ENCODE measurements at regions not wholly inside any gene's neighbourhood (a gene's known extent, or its start where the extent isn't known, plus 50 kb on each side); places are given as distances from the start of the nearest gene placed in this dataset.
A peak's percentile ranks its signal among the peaks of the same experiment; 100 is the strongest.

DNA sequence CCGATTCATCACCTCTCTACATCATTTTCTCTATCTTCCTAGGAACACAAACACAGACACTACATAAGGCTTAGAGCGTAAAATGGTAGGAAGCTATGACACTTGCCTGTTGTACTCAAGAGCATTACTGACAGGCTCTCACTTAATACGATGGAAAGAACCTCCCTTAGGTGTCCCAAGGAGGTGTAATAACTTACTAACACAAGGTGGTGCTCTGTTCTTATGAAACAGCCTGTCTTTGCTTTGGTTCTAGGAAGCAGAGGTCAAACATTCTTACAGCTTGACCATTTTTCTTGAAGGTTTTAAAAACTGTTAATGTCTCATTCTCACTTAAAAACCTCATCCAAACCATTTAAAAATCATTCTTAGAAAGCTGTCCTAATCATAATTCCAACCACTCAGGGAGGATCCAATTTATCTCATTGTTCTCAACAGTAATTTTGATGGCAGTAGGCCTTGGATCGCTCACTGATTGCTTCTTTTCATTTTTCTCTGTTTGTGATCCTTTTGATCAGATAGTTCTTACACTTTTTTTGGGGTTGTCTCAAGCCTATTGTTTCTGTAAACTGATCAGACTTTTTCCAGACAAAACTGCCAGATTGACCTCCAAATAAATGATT, 317.8 kb upstream of the AGTR1 start:
- DNase-seq (ENCODE audit: low read depth), result peak; percentile 54

DNA sequence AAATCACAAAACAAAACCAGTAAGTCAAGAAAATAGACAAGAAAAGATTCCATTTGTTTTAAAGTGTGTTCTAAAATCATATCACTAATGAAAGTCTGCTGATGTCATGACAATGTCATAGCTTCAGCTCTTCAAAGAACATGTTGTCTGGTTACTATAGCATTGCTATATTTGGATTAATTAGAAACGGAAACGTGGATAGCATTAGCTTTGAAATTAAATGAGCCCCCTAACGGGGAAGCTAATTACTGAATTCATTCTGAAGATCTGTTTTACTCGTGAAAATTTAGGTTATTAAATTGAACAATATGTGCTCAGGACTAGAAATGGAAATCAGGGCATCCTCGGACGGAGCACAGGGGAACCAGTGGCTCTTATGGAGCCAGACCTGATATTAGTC, 316.7 kb upstream of the AGTR1 start:
- DNase-seq (ENCODE audit: low read depth), result no peak

DNA sequence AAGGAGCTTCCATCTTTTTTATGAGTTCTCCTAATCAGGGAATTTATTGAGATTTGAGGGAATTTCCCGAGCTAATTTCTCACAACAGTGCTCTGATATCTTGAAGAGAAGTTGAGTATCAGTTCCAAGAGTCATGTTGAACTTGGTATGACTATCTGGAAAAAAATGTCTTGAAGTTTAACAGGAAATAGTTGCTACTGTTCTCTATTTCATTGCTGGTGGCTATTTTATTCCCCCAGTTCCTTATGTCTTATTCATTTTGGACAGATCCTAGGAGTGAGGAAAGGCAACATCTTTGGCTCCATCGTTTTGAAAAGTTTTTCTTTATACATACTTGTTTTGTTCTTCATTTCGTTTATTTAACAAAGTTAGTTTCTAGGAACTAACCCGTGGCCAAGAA, 307.8 kb upstream of the AGTR1 start:
- DNase-seq (ENCODE audit: low read depth), result no peak

DNA sequence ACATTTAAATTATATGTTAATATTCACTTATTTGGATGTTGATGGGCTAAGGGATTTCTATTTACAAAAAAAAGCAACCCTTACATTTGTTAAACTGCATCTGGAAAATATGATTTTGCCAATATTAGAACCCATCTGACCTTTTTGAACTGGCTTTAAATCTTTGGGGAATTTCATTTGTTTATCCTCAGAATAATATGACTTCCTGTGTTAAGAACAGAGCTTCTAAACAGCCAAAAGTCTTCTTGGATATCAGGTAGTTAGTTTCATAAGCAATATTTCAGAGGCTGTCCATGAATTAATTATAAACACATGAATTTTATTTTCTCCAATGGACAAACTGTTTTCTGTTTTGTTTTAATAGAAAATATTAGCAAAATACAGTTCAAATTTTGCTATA, 301.9 kb upstream of the AGTR1 start:
- DNase-seq (ENCODE audit: low read depth), result no peak

DNA sequence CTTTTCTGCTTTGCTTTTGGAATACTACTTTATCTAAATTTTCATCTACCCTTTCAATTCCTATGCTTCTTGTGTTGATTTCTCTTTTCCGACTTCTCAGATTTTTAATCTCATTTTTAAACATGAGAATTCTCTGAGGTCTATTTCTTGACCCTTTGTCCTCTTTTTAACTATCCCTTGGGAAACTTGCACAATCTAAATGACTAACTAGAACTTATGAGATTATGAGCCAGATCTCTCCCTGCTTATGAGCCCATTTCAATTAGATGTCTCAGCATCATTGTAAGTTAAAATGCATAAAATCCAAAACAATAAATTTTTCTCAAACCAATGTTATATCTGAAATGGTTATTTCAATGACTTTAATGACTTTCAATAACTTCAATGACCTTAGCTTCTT, 296.9 kb upstream of the AGTR1 start:
- DNase-seq (ENCODE audit: low read depth), result peak; percentile 37

DNA sequence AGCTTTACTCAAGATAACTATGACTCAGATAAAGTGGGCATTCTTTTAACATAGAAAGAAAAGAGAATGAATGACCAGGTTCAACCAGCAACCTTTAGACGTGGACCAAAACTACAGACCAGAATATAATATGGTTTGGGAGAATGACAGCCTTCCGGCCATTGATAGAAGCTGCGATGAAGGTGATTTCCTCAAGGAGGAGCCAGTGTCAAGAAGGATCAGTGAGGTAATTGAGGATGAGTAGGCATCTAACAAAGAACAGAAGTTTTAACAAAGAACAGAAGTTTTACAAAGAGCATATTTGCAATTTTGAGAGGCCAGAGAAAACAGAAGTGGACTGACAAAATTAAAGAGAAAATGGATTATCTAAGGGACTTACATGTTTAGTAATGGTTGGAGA, 289.0 kb upstream of the AGTR1 start:
- DNase-seq (ENCODE audit: low read depth), result no peak

DNA sequence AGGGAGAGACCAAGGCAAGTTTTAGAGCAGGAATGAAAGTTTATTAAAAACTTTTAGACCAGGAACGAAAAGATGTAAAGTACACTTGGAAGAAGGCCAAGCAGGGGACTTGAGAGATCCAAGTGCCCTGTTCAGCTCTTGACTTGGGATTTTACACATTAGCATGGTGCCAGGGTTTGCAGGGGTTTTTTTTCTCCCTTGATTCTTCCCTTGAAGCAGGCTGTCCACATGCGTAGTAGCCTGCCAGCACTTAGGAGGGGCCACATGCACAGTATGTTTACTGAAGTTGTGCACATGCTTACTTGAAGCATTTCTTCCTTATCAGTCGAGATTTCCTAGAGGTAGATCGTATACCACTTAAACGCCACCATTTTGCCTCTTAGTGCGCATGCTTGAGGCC, 277.5 kb upstream of the AGTR1 start:
- no peak for DNase-seq (ENCODE audit: low read depth)

DNA sequence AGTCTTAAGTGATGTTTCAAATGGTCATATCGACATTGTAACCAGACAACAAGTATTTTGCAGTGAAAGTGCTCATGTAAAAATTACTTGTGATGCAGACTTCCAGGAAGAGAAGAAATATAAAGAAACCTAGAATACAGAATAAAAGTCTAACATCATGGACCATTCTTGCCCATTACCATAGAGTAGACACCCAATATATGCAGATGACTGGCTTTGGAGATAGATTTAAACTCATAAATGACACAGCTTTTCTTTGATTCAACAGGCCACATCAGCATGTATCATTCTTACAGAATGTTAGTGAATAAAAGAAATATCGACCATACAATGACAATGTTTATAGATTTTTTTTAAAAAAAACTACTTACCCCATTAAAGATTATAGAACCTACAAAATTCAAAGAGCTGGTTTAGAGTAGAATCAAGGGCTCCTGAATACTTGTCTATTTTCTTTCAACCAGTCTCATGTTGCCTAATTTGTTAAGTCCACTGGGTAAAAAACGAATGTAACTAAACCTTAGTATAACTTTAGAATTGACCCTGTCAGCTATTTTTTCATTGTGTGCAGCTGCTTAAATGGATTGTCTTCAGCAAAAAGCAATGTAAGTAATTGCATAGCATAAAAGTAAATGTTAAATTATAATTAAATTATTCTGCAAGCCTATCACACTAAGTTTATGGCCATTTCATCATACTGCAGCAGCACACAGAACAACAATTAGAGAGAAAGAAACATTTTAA, 268.7 kb upstream of the AGTR1 start:
- DNase-seq (ENCODE audit: low read depth), result no peak

DNA sequence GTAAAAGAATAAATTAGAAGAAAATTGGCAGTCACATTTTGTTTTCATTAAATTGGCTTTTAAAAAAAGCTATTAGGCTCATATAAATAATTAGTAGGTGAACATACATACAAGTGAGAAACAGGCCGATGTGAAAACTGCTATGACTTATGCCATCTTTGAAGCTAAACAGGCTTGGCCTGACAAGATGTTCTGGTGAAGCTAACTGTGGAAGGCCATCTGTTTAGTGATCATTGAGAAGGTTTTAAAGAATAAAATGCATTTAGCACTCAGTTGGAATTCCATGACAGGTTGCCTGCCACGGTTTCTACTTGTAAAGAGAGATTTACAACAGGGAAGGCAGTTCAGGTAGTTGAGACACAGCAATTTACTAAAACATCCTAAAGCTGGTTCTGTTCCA, 264.0 kb upstream of the AGTR1 start:
- no peak for DNase-seq (ENCODE audit: low read depth)

DNA sequence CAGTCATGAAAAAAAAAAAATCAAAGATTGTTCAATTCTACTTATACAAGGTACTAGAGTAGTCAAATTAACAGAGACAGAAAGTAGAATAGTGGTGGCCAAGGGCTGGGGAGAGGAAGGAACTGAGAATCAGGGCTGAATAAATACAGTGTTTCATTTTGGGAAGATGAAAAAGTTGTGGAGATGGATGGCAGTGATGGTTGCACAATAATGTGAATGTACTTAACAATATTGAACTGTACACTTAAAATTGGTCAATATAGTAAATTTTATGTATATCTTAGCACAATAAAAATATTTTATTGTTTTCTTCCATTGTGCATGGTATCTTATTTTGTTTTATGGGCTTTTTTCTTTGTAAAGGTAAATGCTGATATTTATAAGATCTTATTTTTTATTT, 262.2 kb upstream of the AGTR1 start:
- no peak for DNase-seq (ENCODE audit: low read depth)

DNA sequence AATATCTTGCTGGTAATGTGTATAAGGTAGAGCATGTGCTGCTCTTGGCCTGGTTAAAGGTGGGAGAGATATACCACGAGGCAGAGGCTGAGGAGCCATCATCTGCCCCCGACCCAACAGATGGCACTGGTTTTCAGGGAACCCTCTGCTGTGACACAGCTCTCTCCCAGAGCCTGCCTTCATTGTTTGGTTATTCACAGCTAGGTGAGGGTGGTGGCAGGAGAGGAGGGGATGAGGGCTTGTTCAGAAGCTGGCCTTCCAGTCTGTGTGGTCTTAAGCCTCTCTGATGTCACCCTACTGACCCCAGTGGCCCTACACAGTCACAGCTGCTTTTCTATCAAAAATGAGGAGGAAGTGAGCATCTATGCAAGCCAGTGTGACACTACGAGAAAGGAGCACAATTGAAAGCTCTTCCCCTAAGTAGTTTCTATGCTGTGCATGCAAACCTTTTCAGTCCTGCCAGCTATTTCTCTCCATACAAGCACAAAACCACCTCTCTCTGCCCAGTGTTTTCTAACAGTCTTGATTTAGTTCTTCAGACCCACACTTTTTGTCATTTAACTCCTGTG, 258.4 kb upstream of the AGTR1 start:
- DNase-seq (ENCODE audit: low read depth), result no peak

DNA sequence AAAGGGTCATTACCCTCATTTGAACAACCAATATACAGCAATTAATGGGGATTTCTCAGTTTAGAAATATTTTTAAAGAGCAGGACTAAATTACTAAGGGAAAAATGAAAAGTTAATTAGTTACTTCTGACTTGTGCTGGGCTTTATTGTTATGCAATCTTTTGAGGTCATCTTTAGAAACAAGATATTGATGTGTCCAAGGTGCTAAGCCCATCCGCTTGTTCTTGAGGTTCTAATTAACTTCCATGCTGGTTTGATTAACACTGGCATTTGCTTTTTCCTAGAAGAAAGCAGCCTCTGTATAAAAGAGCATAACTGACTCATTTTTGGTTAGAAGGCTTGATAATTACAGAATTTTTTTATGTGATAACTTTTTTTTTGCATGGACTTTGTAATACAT, 256.5 kb upstream of the AGTR1 start:
- DNase-seq (ENCODE audit: low read depth), result no peak

DNA sequence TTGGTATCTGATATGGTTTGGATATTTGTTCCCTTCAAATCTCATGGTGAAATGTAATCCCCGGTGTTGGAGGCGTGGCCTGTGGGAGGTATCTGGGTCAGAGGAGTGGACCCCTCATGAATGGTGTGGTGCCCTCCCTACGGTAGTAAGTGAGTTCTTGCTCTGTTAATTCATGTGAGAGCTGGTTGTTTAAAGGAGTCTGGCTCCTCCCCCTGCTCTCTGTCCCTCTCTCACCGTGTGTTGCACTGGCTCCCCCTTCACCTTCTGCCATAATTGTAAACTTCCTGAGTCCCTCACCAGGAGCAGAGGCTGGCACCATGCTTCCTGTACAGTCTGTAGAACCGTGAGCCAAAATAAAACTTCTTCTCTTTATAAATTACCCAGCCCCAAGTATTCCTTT, 246.9 kb upstream of the AGTR1 start:
- no peak for DNase-seq (ENCODE audit: low read depth)

DNA sequence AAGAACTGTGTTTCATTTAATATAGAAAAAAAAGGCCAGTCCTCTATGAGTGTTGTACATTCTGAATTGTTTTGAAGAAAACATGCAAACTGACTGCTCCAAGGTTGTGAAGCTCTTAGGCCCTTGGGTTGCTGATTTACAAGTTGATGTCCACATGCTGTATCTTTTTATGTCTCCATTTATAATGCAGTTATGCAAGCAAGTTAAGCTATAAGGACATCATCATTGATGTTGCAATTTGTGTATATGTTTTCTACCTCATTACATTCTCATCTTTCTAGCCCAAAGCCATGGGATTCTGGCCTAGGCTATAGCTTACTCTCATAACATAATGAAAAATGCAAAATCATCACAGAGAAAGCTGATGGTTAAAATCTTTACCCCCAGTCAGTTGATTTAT, 245.7 kb upstream of the AGTR1 start:
- DNase-seq (ENCODE audit: low read depth), result no peak

DNA sequence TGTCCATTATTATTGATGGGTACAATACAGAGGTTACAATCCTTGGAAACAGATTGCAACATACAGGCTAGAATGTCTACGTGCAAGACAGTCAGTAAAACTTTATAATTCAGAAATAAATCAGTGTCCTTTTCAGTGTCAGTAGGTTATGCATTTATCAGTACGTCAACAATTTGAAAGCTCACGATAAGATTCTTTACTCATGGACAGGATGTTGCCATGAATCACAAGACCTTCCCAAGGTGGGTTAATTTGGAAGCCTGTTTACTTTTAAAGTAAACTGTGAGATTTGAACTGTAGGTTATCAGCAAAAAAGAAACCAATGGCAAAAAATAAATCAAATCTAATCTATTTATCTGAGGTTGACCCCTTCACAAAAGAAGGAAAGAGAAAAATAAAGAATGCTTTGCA, 243.9 kb upstream of the AGTR1 start:
- DNase-seq (ENCODE audit: low read depth), result no peak

DNA sequence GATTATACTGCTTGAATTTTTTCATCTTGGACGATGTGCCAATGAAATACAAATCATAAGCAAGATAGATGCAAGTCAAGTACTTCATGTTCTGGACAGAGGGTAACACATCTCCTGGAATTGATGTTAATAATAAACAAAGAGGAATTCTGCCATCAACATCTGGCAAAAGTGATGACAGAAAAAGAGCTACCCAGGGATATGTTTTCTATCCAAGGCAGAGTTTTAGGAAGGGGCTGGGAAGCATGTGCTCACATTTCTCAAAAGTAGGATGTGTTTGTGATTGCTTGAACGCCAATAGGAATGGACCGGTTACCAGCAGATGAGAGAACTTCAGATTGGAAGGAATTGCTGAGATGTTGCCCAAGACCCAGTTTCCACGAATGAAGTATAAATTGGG, 242.6 kb upstream of the AGTR1 start:
- DNase-seq (ENCODE audit: low read depth), result no peak

DNA sequence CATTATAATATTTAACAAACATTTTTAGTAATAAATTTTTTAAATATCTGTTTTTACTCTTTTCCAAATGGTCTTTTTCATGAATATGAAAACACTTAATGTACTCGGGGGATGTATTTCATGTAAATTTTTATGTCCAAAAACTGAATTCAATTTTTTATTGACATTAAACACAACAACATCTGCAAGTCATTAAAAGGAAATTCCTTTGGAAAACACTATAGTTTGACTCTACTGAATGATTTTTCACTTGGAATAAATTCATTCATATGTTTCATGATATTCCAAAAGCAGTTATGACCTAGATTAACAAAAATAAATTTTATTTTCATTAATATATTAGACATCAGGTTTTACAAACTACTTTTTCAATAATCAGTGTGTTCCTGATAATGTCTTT, 239.8 kb upstream of the AGTR1 start:
- no peak for DNase-seq (ENCODE audit: low read depth)

DNA sequence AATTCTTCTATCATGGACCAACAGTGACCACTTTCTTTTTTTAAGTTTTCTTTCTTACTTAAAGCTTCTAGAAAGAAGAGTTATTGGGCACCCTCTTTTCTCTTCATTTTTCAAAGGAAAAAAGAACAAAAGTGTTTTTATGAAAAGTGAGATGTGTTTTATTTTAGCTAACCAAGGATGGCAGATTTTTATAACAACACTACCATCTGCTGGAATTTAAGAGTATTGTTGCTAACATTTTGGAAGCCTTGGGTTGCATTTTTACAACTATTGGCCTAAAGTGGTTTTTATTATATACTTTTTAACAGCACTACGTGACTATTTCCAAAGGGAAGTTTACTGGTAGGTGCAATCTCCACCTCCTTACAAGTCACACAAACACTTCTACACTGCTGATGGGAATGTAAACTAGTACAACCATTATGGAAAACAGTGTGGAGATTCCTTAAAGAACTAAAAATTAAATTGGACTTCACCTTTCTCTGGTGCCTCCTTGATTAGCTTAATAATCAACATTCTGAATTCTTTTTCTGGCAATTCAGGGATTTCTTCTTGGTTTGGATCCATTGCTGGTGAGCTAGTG, 237.7 kb upstream of the AGTR1 start:
- peak; percentile 3 for DNase-seq (ENCODE audit: low read depth)

DNA sequence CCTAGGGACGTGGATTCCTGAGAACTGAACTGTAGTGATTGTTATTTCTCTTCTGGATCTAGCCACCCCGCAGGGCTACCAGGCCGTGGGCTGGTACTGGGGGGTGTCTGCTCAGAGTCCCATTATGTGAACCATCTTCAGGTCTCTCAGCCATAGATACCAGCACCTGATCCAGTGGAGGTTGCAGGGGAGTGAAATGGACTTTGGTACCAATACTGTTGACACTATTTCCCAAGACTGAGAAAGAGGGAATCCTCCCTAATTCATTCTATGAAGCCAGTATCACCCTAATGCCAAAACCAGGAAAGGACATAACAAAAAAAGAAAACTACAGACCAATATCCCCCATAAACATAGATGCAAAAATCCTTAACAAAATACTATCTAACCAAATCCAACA, 237.0 kb upstream of the AGTR1 start:
- no peak for DNase-seq (ENCODE audit: low read depth)

DNA sequence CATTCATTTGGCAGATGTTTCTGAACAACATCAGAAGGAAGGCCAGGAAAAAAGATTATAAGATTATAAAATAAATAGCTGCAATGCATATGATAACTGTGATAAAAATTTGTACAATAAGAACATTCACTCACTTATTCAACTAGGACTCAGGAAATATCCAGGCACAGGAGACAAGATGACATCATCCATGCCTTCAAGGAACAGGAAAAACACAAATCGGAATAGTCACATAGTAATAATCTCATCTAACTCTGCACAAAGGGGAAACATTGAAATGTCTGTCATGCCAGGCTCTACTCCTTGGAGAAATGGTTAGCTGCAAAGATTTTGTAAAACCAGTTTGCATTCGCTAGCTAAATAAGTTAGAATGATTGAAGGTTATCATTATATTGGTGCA, 233.5 kb upstream of the AGTR1 start:
- DNase-seq (ENCODE audit: low read depth), result peak; percentile 7

DNA sequence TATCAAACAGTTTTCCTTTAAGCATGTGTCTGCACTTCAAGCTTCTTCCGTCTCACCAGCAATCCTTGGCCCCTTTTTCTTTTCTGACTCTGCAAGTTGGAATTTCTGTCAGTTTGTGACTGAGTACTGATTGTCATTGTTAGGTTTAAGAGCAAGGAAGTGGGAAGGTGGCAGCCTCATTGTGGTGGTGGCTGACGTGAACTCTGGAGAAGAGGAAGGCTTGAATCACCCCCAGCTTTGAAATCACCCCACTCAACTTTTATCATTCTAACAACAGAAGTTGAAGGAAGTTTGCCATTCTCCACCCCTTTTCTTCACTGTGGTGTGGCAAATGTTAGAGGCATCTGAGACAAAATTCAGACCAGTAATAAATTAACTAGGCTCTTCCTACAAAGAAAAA, 231.6 kb upstream of the AGTR1 start:
- DNase-seq (ENCODE audit: low read depth), result peak; percentile 47

DNA sequence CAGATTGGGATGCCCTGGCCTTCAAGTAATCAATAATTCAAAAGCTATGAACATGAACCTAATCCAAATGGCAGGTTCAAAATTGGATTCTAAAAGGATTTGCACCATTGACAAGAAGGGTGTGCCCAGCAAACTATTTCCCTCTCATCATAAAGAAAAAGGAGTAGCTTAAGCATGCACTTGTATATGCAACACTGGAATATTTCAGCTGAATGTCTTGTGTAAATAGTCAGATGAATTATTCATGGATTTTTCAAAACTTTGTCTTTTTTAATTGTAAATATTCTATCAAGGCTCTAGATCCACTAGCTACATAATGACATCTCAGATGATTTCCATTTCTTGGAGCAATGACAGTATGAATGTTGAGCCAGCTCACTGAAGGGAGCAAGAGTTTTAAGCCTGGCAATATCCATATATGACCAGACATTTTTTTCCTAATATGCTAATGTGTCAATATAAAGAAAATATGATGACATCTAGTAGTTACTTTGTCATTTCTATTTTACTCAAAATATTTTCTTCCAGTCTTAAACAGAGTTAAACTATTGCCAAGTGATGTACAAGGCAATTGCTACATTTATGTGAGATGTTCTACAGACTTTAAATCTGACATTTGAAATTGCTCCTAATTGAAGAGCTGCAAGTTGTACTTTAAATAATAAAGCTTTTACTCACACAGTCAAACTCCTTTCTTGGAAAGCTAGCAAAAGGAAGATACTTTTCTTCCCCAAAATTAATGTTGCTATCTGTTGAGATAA, 230.5 kb upstream of the AGTR1 start:
- no peak for DNase-seq (ENCODE audit: low read depth)

DNA sequence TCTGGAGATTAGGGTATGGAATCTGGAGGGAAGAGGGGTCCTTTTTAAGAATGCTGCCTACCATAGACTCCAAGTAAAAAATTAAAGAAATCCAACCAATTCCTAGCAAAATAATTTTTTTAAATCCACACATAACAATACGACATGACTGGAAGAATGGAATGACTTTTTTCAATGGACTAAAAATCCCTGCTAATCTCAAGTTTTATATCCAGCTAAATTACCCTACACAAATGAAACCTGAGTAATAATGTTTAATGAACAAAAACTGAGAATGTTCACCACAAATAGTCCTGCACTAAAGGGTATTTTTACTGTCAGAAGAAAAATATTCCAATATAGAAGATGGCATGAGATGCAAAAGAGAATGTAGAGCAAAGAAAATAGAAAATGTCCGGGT, 220.3 kb upstream of the AGTR1 start:
- no peak for DNase-seq (ENCODE audit: low read depth)

Data from stromal cell of bone marrow (primary cell).